ENCODE measurements at regions not wholly inside any gene's neighbourhood (a gene's known extent, or its start where the extent isn't known, plus 50 kb on each side); places are given as distances from the start of the nearest gene placed in this dataset.

- DNase-seq (ENCODE audit: low read depth) = no peak
Measured at GRCh38 chr15:38672814-38673670, 108.4 kb upstream of the RASGRP1 start.

- DNase-seq (ENCODE audit: low read depth) = no peak
Measured at GRCh38 chr15:38674448-38674847, 109.8 kb upstream of the RASGRP1 start.

GRCh38 chr15:38678281-38678680 lies 113.7 kb upstream of the RASGRP1 start:
- DNase-seq (ENCODE audit: low read depth) = no peak

- no peak for DNase-seq (ENCODE audit: low read depth)
Measured at GRCh38 chr15:38680775-38681174, 116.2 kb upstream of the RASGRP1 start.

- no peak for DNase-seq (ENCODE audit: low read depth)
Measured at GRCh38 chr15:38682363-38682762, 117.7 kb upstream of the RASGRP1 start.

GRCh38 chr15:38682861-38683260 lies 118.2 kb upstream of the RASGRP1 start:
- no peak for DNase-seq (ENCODE audit: low read depth)

GRCh38 chr15:38683382-38684242 lies 119.0 kb upstream of the RASGRP1 start:
- peak; percentile 53 for DNase-seq (ENCODE audit: low read depth)

- no peak for DNase-seq (ENCODE audit: low read depth)
Measured at GRCh38 chr15:38684440-38685010, 119.9 kb upstream of the RASGRP1 start.

- DNase-seq (ENCODE audit: low read depth) = no peak
Measured at GRCh38 chr15:38685686-38686339, 121.2 kb upstream of the RASGRP1 start.

- no peak for DNase-seq (ENCODE audit: low read depth)
Measured at GRCh38 chr15:38687340-38687739, 122.7 kb upstream of the RASGRP1 start.

- no peak for DNase-seq (ENCODE audit: low read depth)
Measured at GRCh38 chr15:38687775-38688495, 123.3 kb upstream of the RASGRP1 start.

GRCh38 chr15:38688761-38689160 lies 124.1 kb upstream of the RASGRP1 start:
- DNase-seq (ENCODE audit: low read depth) = peak; percentile 30

GRCh38 chr15:38689522-38689921 lies 124.9 kb upstream of the RASGRP1 start:
- DNase-seq (ENCODE audit: low read depth) = no peak

- DNase-seq (ENCODE audit: low read depth) = no peak
Measured at GRCh38 chr15:38690216-38690615, 125.6 kb upstream of the RASGRP1 start.

- DNase-seq (ENCODE audit: low read depth) = peak; percentile 81
Measured at GRCh38 chr15:38690719-38691332, 126.2 kb upstream of the RASGRP1 start.

GRCh38 chr15:38691377-38691776 lies 126.8 kb upstream of the RASGRP1 start:
- DNase-seq (ENCODE audit: low read depth) = no peak

GRCh38 chr15:38691965-38692788 lies 127.6 kb upstream of the RASGRP1 start:
- DNase-seq (ENCODE audit: low read depth) = no peak

- no peak for DNase-seq (ENCODE audit: low read depth)
Measured at GRCh38 chr15:38692789-38693062, 128.1 kb upstream of the RASGRP1 start.

- no peak for DNase-seq (ENCODE audit: low read depth)
Measured at GRCh38 chr15:38695249-38696108, 130.9 kb upstream of the RASGRP1 start.
